A172 (cell line): ENCODE measurements at regions not wholly inside any gene's neighbourhood (a gene's known extent, or its start where the extent isn't known, plus 50 kb on each side); places are given as distances from the start of the nearest gene placed in this dataset.
A peak's percentile ranks its signal among the peaks of the same experiment; 100 is the strongest.
"Not testable (repeated sequence)": the region's sequence is repeated elsewhere in the genome, so short reads cannot be mapped to it uniquely, and the experiment has no call there.

Experiments
- DNase-seq: peaks from one replicate; pipeline ENCODE4 v3.0.0-alpha.2; 2015; ENCODE audit warnings: low spot score

DNA sequence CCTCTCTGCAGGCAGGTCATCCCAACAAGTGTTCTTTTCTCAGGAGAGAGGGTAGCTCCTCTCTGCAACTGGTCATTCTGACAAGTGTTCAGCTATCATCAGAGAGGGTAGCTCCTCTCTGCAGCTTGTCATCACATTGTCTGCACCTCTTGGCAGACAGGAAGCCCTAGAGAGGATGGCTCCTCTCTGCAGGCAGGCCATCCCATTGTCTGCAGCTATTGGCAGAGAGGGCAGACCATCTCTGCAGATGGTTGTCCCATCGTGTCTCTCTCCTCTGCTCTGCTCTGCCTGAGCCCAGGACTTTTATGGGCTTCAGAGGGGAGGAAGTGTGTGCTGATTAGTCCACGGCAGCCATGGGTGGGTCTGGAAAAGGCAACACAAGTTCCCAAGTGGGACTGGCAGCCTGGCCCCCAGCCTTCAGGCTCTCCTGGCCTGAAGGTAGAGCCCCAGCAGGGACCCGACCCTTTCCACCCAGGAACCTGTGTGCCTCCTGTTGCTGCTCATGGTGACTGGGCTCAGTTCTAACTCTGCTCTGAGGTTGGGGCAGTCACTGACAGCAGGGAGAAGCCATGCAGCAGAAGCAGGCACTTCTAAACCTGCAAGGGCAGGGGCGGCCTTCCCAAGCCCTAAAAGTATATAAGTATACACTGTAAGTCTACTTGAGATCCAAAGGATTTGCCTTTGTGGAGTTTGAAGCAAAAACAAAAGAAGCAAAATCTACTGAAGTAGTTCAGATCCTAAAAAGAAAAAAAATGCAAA is 637.9 kb downstream of the PLOD2 start:
- DNase-seq, result no peak

DNA sequence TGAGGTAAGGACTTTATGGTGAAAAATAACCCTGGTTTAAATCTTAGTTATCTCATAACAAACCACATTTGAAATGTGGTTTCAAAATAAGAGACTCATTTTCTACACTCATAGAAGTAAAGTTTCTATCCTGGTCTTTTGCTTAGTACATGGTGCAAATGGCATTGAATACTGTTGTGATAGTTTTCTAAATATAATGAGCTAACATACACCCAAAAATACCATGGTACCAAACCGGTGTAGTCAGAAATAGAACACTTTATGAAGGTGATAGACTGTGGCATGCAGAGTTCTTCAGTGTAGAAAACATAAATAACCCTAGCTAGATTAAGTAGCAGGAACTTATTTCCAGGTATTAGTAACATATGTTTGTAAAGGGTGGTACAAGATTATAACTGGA is 629.4 kb downstream of the PLOD2 start:
- no peak for DNase-seq

DNA sequence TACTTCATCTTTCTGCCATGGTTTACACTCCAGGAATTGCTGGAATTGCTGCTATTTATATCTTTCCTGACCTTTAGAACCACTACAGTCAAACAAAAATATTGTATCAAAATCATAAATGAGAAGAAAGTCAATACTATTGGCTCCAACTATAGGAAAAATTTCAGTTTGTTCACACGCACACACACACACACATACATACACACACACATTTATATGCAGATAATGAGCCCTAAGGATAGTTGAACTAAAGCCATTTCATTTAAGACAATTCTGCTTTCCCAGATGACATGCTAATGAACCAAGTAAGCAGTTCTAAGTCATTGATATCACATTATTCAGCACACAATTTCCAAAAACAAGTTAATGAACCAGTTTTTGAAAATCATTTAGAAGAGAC is 627.3 kb downstream of the PLOD2 start:
- no peak for DNase-seq

DNA sequence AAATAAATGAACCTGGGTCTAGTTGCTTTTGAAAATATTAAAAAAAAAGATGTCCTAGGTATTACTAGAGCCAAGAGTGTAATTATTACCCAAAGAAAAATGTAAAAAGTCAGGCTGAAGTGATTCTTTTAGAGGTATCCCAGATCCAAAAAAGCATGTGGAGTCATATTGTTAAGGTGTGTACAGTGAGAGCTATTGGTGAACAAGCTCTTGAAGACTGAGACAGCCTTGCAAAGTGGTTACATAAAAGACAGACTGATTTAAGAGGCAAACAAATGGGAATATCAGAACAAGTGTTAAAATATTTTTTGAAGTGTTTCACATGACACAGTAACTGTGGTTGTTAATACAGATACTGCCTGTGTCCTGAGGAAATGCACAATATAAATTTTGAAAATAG is 624.5 kb downstream of the PLOD2 start:
- no peak for DNase-seq

DNA sequence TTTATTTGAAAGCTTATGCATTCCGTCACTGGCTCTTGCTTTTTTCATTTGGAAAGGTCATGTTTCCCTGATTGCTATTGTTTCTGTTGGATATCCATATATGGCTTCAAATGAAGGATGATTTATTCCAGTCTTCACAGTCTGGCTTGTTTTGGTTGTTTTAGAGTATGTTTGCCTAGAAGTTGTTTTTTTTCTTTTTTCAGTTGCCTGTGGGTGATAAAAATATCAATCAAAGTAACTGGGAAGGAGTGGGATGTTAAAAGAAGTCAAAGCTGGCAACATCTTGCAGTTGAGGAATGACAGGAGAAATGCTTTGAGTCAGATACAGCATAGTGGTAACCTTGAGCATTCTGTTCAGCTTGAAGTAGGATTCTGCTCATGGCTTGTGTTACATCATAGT is 610.5 kb downstream of the PLOD2 start:
- DNase-seq, result no peak

DNA sequence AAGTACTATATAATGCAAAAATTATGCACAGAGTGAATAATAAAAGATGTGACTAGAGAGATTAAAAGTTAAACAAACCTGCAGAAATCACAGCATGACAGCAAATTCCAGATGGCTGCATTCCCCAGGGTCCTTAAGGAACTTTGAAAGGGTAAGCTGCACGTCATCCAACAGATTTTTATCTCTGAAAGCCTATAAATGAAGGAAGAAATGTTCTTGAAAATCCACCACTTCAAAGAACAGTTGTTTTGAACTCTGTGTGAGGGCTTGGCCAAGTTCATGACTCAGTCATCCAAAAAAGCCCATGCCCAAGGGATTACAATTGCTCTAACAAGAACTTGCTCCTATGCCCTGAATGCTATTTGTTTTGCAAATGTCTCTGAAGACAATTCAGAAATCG is 603.6 kb downstream of the PLOD2 start:
- DNase-seq, result peak; percentile 21

DNA sequence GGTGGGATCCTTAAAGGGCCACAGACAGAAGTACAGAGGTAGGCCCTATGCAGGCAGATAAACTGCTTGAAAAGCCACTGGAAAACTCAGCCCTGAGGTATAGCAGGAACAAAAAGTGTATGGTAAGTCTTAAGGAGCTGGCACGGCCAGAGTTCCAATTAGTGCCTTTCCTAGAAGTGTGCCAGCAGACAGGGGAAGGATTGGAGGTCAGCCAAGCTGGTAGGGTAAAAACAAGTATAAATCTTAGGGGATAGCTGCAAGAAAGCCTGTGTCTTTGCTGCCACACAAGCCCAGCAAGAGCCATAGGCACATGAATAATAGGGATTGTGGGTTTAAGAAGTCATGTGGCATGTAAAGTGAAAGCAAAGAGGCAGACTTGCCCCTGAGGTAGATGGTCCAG is 582.5 kb downstream of the PLOD2 start:
- DNase-seq, result no peak

DNA sequence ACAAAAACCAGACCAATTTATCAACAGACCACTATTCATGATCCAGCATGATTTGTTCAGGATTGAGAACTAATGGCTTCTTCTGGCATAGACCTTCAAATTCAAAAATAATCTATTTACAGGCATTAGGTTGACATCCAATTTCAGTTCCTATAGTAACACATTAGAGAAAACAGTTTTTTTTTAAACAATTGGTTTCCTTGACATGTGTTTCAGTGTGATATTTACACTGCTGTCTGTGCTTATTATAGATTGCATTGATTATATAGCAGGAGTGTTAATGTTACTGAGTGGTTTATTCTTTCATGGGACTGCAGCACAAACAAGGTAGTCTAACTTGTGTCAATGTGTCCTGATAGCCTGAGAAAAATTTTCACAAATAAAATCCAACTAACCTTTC is 579.3 kb downstream of the PLOD2 start:
- no peak for DNase-seq

DNA sequence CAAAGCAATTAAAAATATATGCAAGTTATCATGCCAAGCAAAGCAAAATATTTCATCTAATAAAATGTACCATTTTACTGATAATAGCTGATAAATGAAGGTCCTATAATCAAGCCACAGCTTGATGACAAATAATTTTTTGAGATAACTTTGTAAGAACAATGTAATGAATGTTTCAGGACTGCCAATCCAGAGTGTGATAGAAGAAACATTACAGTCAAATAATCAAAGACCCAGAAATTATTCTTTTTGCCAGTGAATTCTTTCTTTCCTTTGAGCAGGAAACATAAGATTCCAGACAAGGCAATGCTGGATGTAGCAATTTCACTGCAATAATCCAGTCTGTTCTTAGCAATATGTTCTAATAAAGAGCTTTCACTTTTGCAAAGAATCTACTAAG is 556.1 kb downstream of the PLOD2 start:
- DNase-seq, result no peak

DNA sequence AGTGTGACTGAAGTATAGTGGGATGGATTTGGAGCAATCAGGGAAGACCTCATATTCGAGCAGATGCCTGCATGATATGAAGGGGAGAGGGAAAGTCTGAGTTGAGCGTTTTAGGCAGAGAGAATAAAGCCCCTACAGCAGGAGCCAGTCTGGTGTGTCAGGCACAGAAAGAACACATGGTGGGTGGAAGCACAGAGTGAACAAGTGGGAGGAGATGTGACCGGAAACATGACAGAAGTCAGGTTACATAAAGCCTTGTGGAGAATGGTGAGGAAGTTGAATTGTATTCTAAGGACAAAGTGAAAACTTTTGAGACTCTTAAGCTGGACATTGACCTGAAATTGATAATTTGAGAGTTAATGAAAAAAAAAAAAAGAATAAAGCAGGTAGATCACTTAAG is 541.0 kb downstream of the PLOD2 start:
- no peak for DNase-seq

DNA sequence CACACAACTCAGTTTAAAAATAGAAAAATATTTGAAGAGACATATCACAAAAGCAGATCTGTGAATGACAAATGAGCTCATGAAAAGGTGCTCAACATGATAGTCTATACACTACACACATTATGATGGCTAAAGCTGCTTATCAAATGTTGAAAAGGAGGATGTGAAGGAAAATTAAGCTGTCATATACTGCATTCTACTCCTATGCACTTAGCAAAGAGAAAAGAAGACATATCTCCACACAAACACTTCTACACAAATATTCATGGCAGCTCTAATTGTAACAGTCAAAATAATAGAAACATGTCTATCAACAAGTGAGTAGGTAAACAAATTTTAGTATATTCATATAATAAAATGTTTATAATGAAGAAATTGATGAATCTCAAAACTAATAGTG is 540.5 kb downstream of the PLOD2 start:
- no peak for DNase-seq

DNA sequence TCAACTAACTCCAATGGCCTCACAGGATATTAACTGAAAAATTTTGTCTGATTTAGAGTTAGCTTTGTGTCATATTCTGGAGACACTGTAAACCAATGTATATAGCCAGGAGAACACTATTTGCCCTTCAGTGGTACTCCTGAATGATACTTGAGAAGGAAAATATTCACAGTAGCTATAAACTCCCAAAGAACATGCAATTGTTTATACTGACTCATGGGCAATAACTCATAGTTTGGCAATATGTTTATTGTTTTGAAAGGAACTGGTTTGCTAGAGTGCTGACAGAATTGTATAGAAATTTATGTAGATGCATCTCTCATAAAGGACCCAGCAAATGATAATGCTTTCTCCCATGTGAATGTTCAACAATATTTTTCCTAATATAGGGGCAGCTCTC is 537.6 kb downstream of the PLOD2 start:
- DNase-seq, result no peak

DNA sequence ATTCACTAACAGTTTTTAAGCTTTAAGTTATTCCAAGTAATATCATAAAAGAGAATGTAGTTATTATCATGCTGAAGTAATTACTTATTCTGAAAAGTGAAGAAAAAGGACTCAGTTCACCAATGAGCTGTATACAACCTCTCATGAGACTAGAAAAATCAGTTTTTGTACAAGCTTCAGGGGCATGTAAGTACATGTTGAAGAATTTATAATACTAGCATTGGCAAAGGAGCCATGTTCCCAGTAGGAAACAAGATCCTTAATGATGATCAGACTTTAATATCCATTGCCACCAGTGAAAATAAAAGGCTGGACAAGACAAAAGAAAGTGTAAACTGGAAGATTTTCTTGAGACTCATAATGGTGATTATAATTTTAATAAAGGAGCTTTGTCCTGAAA is 532.8 kb downstream of the PLOD2 start:
- DNase-seq, result no peak

DNA sequence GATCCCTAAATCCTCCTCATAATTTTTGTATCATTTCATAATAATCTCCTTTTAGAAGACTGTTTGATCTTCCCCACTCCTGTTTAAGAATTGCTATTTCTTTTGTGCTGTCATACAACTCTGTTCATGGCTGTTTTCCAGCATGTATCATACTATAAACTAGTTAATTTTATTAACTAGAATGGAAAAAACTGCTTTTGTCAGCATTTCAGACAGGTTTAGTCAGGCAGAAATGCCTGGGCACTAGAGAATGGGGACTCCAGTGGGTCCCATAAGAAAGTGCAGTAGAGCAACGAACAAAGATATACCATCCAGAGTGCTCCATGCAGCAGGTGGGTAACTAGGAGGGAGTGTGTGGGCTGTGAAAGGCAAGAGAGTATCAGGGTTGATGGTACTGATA is 523.9 kb downstream of the PLOD2 start:
- no peak for DNase-seq

DNA sequence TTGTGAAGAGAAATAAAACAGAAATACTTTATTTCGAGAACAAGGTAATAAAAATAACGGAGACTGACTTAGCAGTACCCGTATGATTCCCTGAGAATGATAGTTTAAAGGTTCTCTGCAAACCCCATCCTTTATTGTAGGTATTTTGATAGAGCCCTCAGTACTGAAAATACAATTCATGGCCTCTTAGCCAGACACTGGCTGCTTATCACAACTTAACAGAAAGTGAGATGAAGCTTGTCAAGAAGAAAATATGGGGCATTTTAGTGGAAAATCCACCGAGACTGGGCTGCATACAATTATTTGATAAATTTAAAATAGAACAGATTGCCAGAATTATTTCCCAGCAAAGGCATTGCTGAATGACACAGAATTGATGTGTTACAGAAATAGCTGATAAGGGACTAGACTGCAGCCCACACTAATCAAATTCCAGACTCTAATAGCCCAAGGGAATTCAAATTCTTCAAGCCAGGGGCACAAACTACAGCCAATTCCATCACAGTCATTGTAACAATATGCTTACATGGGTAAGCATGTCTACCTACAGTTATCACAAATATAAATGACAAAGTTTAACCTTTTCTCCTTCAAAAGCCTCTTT is 521.9 kb downstream of the PLOD2 start:
- DNase-seq, result no peak

DNA sequence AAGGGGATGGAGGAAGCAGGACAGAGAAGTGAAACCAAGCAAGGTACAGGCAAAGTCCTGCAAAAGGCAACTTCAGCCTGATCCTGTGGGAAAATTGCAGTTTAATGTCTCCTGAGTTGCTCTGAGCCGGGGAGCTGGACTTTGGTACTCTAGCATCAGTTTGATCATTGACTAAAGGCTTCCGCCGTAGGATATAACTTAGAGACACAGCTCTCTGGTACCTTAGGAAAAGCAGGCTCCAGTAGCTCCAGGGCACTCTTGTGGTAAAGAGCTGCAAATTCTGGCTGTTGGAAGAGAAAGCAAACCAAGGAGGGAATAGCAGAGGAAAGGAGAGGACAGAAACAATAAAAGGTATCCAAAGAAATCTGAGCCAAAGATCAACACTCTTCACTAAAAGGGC is 521.1 kb downstream of the PLOD2 start:
- DNase-seq, result no peak

DNA sequence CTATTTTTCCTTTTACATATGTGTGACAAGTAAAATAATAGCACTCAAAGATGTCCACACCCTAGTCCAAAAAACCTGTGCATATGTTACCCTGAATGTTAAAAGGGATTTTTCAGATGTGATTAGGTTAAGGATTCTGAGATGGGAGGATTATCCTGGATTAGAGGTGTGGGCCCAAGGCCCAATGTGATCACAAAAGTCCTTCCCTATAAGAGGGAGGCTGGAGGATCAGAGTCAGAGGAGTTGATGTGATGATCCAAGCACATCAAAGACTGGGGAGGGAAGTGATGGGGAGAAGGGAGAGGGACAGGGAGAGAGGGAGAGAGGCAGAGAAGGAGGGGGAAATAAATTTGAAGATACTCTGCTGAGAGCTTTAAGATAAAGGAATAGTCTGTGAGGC is 512.6 kb downstream of the PLOD2 start:
- DNase-seq, result no peak

DNA sequence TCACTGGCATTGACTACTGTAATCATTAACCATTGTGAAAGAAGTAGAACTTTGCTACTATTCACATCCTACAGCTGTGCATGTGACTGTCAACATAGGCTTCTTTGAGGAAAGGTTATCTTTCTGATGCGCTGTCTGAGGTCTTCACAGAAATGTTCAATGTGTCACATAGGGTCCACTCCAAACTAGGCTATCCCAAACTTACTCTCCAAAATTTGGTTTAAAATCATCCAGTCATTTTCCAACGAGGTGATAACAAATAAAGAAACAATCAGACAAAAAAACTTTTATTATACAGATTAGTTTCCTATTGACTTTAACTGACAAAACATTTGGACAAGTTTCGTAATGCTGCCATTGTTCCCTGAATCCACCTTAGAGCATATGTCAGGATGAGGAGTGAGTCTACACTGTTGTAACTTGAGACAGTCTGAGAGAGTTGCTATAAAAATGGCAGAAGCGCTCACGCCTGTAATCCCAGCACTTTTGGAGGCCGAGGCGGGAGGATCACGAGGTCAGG is 511.6 kb downstream of the PLOD2 start:
- no peak for DNase-seq

DNA sequence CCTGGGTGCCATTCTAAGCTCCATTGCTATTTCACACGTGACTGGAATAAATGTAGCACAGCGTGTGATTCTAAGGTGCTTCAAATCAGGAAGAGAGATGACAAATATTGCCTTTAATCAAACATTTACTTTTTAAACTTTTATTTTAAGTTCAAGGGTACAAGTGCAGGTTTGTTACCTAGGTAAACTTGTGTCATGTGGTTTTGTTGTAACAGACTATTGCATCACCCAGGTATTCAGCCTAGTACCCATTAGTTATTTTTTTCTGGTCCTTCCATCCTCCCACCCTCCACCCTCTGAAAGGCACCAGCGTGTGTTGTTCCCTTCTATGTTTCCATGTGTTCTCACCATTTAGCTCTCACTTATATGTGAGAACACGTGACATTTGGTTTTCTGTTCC is 510.8 kb downstream of the PLOD2 start:
- DNase-seq, result no peak

DNA sequence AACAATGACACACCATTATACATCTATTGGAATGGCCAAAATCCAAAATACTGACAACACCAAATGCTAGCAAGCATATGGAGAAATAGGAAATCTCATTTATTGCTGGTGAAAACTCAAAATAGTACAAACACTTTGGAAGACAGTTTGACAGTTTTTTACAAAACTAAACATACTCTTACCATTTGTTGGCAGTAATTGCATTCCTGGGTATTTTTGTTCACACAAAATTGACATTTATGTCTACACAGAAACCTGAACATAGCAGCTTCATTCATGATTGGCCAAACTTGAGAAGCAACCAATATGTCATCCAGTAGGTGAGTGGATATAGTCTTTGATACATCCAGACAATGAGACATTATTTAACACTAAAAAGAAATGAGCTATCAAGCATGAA is 489.9 kb downstream of the PLOD2 start:
- DNase-seq, result no peak

DNA sequence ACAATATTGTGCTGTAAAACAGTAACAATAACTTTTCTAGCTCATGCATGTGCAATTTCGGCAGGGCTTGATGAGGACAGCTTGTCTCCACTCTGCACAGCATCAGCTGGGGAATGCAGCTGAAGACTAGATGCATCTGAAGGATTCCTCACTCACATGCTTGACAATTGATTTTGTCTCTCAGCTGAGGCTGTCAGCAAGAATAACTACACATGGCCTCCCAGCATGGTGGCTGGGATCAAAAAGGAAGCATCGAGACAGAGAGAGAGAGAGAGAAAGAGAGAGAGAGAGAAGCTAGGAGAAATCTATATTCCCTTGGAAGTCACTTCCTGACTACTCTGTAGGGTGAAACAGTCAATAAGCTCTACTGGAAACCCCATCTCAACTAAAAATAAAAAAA is 487.1 kb downstream of the PLOD2 start:
- DNase-seq, result no peak

DNA sequence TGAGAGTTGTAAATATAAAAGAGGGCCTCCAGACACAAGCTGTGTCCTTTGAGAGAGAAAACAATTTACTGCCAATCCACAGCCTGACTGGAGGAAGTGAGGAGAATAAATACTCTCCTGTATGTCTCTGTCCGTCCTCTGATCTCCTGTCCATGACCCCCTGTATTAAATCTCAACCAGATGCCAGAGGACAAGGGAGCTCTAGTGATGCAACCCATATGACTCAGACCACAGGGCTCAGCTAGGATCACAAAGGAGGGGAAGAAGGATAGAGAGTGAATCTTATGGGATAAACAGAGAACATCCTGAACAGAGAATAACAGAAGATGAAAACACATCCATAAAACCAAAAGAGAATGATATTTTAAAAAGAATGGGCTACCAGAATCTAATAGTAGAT is 482.6 kb downstream of the PLOD2 start:
- peak; percentile 0 for DNase-seq

DNA sequence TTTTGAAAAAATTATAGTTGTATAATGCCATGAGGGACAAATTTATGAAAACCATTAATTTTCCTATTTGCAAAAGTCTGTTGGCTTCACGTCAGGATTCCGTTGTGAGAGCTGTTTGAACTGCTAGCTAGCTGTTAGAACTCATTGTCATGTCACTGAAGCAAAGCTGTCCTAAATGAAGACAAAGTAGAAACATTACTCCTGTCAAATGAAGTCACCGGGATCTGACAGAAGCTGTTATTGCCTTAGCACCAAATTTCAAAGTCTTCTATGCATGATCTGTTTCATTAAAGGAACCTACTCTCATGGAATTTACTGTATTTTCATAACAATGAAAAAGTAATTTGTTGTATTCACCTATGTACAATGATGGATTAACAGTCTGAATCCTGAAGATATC is 479.8 kb downstream of the PLOD2 start:
- no peak for DNase-seq

DNA sequence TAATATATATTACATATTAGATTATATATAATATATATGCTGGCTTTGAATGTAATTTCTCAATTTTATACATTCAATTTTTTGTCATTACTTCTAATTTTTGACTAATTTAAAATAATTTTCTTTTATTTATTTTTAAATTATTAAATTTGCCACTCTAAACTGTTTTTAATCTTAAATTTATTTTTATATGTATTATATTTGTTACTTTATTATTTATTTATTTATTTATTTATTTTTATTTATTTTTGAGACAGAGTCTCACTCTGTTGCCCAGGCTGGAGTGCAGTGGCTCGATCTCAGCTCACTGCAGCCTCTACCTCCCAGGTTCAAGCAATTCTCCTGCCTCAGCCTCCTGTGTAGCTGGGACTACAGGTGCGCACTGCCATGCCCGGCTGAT is 473.0 kb downstream of the PLOD2 start:
- DNase-seq, result not testable (repeated sequence)
